Calu3 (cell line): ENCODE measurements at regions not wholly inside any gene's neighbourhood (a gene's known extent, or its start where the extent isn't known, plus 50 kb on each side); places are given as distances from the start of the nearest gene placed in this dataset.

Source experiments
- BruUV-seq: library from RNA; stranded (reverse); fragments of 400-500 nt; replicated peaks from 2 replicates; lab custom pipeline; 2021; lab: Mats Ljungman, UMichigan
- CTCF ChIA-PET: fragments of 300-600 bp; sonication (Branson Sonifier 250); formaldehyde crosslinking; loops from one replicate; lab custom pipeline; 2022; ENCODE audit warnings: antibody characterized with exemption; lab: Charles Lee
- DNase-seq: peaks from one replicate; pipeline ENCODE4 v3.0.0; 2022
- H3K27ac Mint-ChIP-seq: one replicate; pipeline ENCODE4 v1.8.0; 2022; ENCODE audit warnings: mixed read lengths; ENCODE audit not compliant: unreplicated experiment
- H3K27me3 Mint-ChIP-seq: one replicate; pipeline ENCODE4 v1.8.0; 2022; ENCODE audit warnings: mixed read lengths; ENCODE audit not compliant: unreplicated experiment
- H3K36me3 Mint-ChIP-seq: one replicate; pipeline ENCODE4 v1.8.0; 2022; ENCODE audit warnings: mild to moderate bottlenecking, moderate library complexity, mixed read lengths; ENCODE audit not compliant: insufficient read depth, unreplicated experiment
- H3K4me1 Mint-ChIP-seq: one replicate; pipeline ENCODE4 v1.8.0; 2022; ENCODE audit warnings: mild to moderate bottlenecking, low read depth, mixed read lengths; ENCODE audit not compliant: unreplicated experiment
- H3K4me3 Mint-ChIP-seq: one replicate; pipeline ENCODE4 v1.8.0; 2022; ENCODE audit warnings: mild to moderate bottlenecking, low read depth, moderate library complexity, mixed read lengths; ENCODE audit not compliant: unreplicated experiment
- H3K9me3 Mint-ChIP-seq: one replicate; pipeline ENCODE4 v1.8.0; 2022; ENCODE audit warnings: low read depth, mixed read lengths; ENCODE audit not compliant: unreplicated experiment
- CTCF ChIP-seq: fragments of 200-600 bp; IDR thresholded peaks from one replicate; pipeline ENCODE4 v1.8.0; 2022; ENCODE audit warnings: antibody characterized with exemption; ENCODE audit not compliant: unreplicated experiment
- intact Hi-C: fragments of 100-400 bp; cut with micrococcal nuclease; formaldehyde crosslinking; loops from one replicate; pipeline ENCODE4 v1.10.0; 2022; ENCODE audit not compliant: unreplicated experiment

GRCh38 chr16:8130197-8130596, 460.1 kb downstream of the TMEM114 start:
- CTCF ChIA-PET = no interaction called here
- Mint-ChIP-seq H3K4me1 (no peaks in the 10 kb centered on the region), H3K27me3 (no peaks in the 10 kb centered on the region), H3K4me3 (no peak overlapping the region), H3K9me3 (peaks cover 23% of the 10 kb centered on the region), H3K27ac (no peak overlapping the region), H3K36me3 (no peaks in the 10 kb centered on the region)
- no peak for TF ChIP-seq CTCF
- no TSS peak for BruUV-seq
- intact Hi-C loops = no loop called here
- no peak for DNase-seq

GRCh38 chr16:8127070-8127469, 463.2 kb downstream of the TMEM114 start:
- BruUV-seq = no TSS peak
- Mint-ChIP-seq H3K27ac (no peak overlapping the region), H3K4me3 (no peak overlapping the region), H3K36me3 (no peaks in the 10 kb centered on the region), H3K9me3 (peaks cover 25% of the 10 kb centered on the region), H3K4me1 (no peaks in the 10 kb centered on the region), H3K27me3 (no peaks in the 10 kb centered on the region)
- DNase-seq = no peak
- no peak for TF ChIP-seq CTCF
- CTCF ChIA-PET = no interaction called here
- intact Hi-C loops = no loop called here

GRCh38 chr16:8126313-8126712, 464.0 kb downstream of the TMEM114 start:
- no peaks in the 10 kb centered on the region for H3K27me3 Mint-ChIP-seq
- no peak overlapping the region for H3K4me3 Mint-ChIP-seq
- intact Hi-C loops = no loop called here
- CTCF ChIA-PET = no interaction called here
- no peak overlapping the region for H3K27ac Mint-ChIP-seq
- H3K9me3 Mint-ChIP-seq = peaks cover 23% of the 10 kb centered on the region
- TF ChIP-seq CTCF = no peak
- no peak for DNase-seq
- BruUV-seq = no TSS peak
- no peaks in the 10 kb centered on the region for H3K4me1 Mint-ChIP-seq
- H3K36me3 Mint-ChIP-seq = no peaks in the 10 kb centered on the region

GRCh38 chr16:8120001-8120400, 470.3 kb downstream of the TMEM114 start:
- H3K4me3 Mint-ChIP-seq = no peak overlapping the region
- H3K4me1 Mint-ChIP-seq = no peaks in the 10 kb centered on the region
- H3K27ac Mint-ChIP-seq = no peak overlapping the region
- peaks cover 21% of the 10 kb centered on the region for H3K9me3 Mint-ChIP-seq
- no TSS peak for BruUV-seq
- no peaks in the 10 kb centered on the region for H3K36me3 Mint-ChIP-seq
- H3K27me3 Mint-ChIP-seq = no peaks in the 10 kb centered on the region
- no peak for TF ChIP-seq CTCF
- CTCF ChIA-PET = no interaction called here
- DNase-seq = no peak
- intact Hi-C loops = no loop called here
